AG08395 (cell line): ENCODE measurements at regions not wholly inside any gene's neighbourhood (a gene's known extent, or its start where the extent isn't known, plus 50 kb on each side); places are given as distances from the start of the nearest gene placed in this dataset.

ENCODE experiments used
- DNase-seq: peaks from one replicate; pipeline ENCODE4 v3.0.0; 2012; ENCODE audit warnings: mixed read lengths, low spot score

DNA sequence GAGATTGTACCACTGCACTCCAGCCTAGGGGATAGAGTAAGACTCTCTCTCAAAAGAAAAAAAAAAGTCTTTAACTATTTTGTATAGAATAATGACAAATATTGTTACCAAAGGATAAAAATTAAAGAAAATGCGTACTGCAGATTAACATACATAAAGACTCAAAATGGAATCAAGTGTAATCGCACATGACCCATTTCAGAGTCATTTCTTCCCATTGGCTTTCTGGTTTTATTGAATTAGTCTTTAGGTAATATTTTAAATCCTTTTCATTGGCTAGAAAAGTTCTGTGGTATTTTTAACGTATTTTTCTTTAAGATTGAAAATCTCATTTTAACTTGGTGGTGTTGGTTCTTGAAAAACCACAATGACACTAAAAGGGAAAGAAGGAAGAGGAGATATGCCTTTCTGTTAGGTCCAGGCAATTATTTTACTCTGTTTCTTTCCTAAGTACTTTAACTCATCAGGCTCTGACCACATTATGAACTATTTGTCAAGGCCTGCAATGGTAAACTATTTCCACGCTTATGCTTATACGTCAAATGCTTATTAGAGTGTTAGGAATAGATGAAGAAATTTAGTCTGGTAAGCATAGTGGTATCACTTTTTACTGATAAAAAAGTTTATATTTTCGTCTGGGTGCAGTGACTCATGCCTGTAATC lies 52.3 kb downstream of the PLEKHG1 start:
- no peak for DNase-seq

- DNase-seq: no peak
Measured at GRCh38 chr6:150652848-150653613, 53.3 kb downstream of the PLEKHG1 start.

DNA sequence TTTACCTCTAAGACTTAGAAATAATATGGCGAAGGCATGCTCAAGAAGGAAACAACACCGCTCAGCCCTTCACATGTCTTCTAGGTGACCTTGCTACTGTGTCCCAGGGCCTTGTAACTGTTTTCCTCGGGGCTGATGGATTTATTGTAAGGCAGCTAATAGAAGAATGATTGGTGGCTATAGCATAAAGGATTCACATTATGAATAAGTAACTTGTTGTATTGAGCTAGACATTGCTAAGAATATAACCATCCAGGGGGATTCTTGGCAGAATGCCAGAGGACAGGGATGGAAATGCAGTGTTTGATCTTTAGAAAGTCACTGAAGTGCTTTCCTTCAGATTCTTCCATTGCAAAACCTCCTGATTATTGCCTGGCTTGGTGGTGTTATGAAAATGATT lies 54.9 kb downstream of the PLEKHG1 start:
- no peak for DNase-seq

DNA sequence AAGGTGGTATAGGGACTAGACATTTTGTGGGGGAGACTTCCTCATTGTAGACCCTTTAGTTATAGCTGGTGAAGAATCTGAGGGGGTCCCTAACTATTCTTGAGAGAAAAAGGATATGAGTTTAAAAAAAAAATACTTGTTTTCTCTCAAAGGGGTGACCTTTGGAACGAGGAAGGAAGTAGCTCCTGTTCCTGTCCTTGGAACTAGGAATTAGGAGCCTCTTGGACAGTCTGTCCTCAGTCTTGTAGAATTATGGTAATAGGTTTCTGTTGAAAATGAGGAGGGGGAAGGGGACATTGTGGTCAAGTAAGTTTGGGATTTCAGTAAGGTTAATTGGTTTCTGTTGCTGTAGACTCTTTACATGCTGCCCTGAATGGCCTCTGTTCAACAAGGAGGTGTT lies 56.5 kb downstream of the PLEKHG1 start:
- no peak for DNase-seq

DNA sequence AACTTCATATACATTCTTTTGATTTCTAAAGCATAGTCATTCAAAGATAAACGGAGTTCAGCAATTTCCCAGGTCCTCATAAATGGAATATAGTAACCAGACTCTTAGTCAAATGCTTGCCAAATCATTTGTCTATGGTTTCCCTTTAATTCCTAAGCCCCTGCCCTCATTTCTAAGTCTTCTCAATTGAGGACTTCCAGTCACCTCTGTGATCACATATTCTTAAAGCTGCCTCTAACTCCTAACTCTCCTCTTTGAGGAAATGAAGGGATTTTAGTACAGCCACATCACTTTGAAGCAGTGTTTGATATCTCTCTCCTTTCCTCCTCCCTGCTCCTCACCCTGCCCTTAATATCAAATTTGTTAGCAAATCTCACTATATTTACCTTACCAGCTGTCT lies 58.7 kb downstream of the PLEKHG1 start:
- DNase-seq: no peak

DNA sequence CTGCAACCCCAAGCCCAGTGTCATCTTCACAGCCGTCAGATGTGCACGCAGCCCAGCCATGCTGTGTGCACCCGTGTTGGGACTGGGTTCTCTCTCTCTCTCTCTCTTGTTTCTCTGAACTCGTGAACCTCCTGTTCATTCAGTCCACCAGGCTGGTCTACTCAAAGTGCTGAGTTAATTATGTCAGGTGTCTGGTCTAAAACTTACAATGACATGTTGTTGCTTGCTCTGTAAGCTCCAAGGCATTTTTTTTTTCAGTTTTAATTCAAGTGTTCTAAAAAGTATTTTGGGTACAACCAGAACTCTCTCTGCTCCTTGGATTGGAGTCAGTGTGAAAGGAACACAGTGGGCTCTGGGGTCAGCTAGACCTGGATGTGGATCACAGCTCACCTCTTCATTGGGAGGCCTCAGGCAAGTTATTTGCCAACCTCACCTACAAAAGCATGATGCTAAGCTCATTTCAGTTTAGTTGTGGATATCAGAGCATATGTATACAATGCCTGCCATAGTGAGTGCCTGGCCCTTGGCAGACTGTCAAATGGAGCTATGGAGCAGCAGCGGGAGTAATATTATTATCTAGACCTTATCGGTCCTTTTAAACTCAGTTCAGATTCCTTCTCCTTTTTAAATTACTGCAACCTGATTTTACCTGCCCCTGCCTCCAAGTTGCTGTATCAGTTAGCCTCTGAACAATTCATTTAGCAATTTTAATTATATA lies 59.5 kb downstream of the PLEKHG1 start:
- no peak for DNase-seq

- DNase-seq: no peak
Measured at GRCh38 chr6:150661216-150662007, 61.7 kb downstream of the PLEKHG1 start.

- no peak for DNase-seq
Measured at GRCh38 chr6:150662814-150663213, 63.1 kb downstream of the PLEKHG1 start.

- DNase-seq: no peak
Measured at GRCh38 chr6:150664091-150664490, 64.4 kb downstream of the PLEKHG1 start.

DNA sequence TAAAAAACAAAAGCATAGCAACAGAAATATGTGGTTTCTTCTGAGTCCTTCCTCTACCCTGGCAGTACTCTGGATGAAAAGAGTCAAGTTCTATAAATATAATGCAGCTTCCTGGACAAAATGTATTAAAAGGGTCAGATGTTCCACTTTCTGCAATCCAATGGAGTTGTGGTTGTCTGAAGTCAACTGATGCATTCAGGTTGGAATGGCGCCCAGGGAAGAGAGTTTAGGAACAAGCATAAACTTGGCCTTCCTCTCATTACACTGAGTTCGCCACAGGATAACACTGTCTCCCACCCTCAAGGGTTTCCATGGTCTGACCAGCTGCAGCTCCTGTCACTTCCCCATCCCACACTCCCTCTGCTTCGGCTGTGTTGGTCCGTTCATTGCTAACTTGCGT lies 66.4 kb downstream of the PLEKHG1 start:
- no peak for DNase-seq

- DNase-seq: no peak
Measured at GRCh38 chr6:150667359-150667758, 67.7 kb downstream of the PLEKHG1 start.

- DNase-seq: peak; percentile 81
Measured at GRCh38 chr6:150667977-150668716, 68.5 kb downstream of the PLEKHG1 start.

DNA sequence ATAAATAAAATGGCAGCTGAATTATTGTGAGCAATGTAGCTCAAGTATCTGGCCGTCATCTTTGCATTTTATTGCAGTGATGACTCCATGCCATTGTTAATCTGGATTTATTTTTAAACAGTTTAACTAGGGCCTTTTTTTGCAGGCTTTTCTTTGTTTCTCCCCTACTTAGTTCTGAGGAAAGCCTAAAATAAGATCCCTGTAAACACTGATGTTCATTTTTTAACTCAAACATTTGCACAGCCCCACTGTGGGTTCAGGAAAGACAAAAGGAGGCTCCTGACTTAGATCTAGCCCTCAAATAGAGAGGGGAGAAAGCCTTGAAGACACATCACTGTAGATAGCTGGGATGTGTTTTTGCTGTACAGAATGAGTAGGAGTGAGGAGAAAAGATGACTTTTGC lies 69.2 kb downstream of the PLEKHG1 start:
- DNase-seq: no peak

DNA sequence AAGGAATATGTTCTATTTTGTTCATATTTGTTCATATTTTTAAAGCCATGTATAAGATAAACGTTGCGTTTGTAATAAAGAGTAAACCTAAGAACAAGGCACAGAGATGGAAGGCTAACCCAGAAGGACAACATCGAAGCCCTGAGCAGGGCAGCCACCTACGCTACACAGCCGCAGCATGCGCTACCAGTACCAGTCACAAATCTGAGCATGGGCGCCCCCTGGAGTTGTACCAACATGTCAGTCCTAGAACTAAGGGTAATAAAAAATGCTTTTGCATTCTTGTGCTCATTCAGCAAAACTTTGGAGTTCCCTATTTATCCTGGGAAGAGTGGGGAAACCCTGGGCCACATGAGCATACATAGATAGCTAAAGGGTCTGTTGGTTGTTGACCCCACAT lies 70.6 kb downstream of the PLEKHG1 start:
- no peak for DNase-seq

DNA sequence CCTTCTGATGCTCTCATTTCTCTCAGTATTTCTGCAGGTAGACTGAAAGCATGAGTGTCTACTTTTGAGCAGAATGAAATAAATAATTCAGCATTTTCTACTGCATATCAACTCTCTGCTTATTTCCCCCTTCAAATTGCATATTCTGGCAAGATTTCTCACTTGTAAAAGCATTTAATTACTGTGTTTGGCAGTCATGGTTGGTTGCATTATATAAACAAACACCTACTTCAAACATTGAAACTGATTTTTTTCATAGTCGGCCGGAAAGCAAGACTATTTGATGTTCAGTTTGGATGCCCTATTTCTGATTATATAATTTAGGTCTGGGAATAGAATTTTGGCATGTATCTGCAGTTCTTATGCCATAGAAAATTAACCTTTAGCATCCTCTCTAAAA lies 73.1 kb downstream of the PLEKHG1 start:
- DNase-seq: no peak

DNA sequence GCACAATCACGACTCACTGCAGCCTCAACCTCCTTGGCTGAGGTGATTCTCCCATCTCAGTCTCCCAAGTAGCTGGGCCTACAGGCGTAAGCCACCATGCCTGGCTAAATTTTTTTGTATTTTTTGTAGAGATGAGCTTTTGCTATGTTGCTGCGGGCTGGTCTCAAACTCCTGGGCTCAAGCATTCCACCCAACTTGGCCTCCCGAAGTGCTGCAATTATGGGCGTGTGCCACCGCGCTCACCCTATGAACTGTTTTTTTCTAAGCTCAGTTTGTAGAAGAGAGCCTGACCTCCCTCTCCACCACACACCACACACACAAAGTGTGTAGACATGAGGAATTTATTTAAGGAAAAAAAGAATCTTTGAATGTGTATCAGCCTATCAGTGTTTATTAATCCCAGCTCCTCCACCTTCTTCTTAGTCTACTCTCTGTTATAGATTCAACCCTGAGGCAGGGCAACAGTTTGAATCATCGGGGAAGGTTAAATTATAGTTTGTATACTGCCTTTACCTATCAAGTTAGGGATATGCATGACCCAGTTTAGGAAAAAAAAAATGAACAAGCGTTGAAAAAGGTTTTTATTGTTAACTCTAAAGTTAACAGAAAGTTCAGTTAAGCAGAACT lies 74.1 kb downstream of the PLEKHG1 start:
- no peak for DNase-seq

GRCh38 chr6:150676344-150676743 lies 76.7 kb downstream of the PLEKHG1 start:
- no peak for DNase-seq

DNA sequence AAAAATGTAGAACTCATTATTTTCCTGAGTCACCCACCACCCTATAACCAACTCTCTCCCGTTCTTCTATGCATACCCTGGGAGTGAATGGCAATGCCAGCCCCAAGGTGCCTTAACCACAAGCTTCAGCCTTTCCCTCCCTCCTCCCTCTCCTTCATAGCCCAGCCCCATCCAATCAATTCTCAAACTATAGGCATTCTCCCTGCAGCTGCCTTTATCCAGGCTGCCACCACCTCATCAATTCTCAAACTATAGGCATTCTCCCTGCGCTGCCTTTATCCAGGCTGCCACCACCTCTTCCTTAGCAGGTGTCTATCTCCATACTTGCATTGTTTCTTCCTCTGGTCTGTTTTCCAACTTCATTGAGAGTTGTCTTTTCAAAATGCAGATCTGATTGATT lies 77.1 kb downstream of the PLEKHG1 start:
- DNase-seq: no peak

DNA sequence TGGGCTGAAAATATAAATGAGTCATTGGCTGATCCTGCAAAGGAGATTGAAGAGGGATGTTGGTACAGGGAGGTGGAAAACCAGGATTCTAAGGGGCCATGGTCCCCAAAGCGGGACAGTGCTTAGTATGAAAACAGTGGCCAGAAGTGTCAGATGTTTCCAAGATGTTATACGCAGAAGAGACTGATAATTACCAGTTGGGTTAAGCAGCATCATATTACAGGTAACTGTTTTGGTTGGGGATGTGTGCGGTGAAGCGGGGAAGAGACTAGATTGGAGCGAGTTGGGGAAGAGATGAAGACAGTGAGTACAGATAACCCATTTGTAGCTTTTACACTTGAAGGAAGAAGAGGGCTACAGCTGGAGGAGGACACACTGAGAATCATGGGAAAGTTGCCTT lies 80.8 kb downstream of the PLEKHG1 start:
- DNase-seq: no peak

- DNase-seq: no peak
Measured at GRCh38 chr6:150681578-150682395, 82.1 kb downstream of the PLEKHG1 start.
